Endothelial cell of umbilical vein (primary cell): ENCODE measurements at regions not wholly inside any gene's neighbourhood (a gene's known extent, or its start where the extent isn't known, plus 50 kb on each side); places are given as distances from the start of the nearest gene placed in this dataset.

ENCODE experiments used
- BruUV-seq: library from RNA; stranded (reverse); fragments of 400-500 nt; replicated peaks from 2 replicates; lab custom pipeline; 2021; lab: Mats Ljungman, UMichigan
- CTCF ChIA-PET: fragments of 300-600, 350-600 bp; sonication (Branson Sonifier 250); formaldehyde crosslinking; loops from one replicate; lab custom pipeline; 2021; ENCODE audit warnings: antibody characterized with exemption, inconsistent platforms; lab: Charles Lee
- POLR2A ChIA-PET: fragments of 300-600, 350-600 bp; sonication (Branson Sonifier 250); formaldehyde crosslinking; loops from one replicate; lab custom pipeline; 2021; ENCODE audit warnings: antibody characterized with exemption, inconsistent platforms; lab: Charles Lee
- DNase-seq: peaks from one replicate; pipeline ENCODE4 v3.0.0-alpha.2; 2011; ENCODE audit warnings: low read depth, low spot score
- FAIRE-seq: peaks from 2 replicates; lab custom pipeline; 2011; peaks lifted over from hg19 to GRCh38; lab: Jason Lieb, UNC
- H2AFZ ChIP-seq: 2 replicates; pipeline ENCODE4 v1.6.0; 2012; ENCODE audit warnings: low read depth, low read length, control low read depth, inconsistent platforms
- H3K27ac ChIP-seq: 2 replicates; pipeline ENCODE4 v1.5.1; 2011; ENCODE audit warnings: low read depth, mild to moderate bottlenecking, control low read depth, low read length, moderate library complexity; ENCODE audit not compliant: insufficient read depth
- H3K27me3 ChIP-seq, 2 experiments: 2 replicates each; pipeline versions ENCODE4 v1.6.0 to v1.6.1; 2011; ENCODE audit warnings: low read length in 2 of 2, mixed read lengths in 1 of 2; ENCODE audit not compliant: control insufficient read depth in 2 of 2, insufficient read depth in 2 of 2
- H3K36me3 ChIP-seq, 2 experiments: 2 replicates in 1 of 2; 3 replicates in 1 of 2; pipeline ENCODE4 v1.5.1; 2011; ENCODE audit warnings: low read length in 2 of 2, mild to moderate bottlenecking in 1 of 2, moderate library complexity in 1 of 2; ENCODE audit not compliant: control insufficient read depth in 2 of 2, insufficient read depth in 2 of 2; ENCODE audit errors: extremely low read depth in 1 of 2
- H3K4me1 ChIP-seq: 3 replicates; pipeline ENCODE4 v1.5.1; 2011; ENCODE audit warnings: mild to moderate bottlenecking, low read length; ENCODE audit not compliant: control insufficient read depth, insufficient read depth; ENCODE audit errors: extremely low read depth
- H3K4me2 ChIP-seq: 2 replicates; pipeline ENCODE4 v1.6.1; 2011; ENCODE audit warnings: low read length, control low read depth, mixed read lengths; ENCODE audit not compliant: insufficient read depth
- H3K4me3 ChIP-seq, 3 experiments: fragments of 200-600 bp in 1 of 3; sonication (generic), shearing (Covaris generic) in 1 of 3; replicated peaks in 1 of 3; 2 replicates each; pipeline ENCODE4 v1.5.1; 2011 to 2016; ENCODE audit warnings: control low read depth in 3 of 3, low read length in 3 of 3, mild to moderate bottlenecking in 2 of 3, inconsistent platforms in 1 of 3, low read depth in 1 of 3, moderate library complexity in 1 of 3; ENCODE audit not compliant: insufficient read depth in 1 of 3
- H3K79me2 ChIP-seq: 2 replicates; pipeline ENCODE4 v1.6.0; 2012; ENCODE audit warnings: low read length, inconsistent platforms; ENCODE audit not compliant: control insufficient read depth, insufficient read depth
- H3K9ac ChIP-seq: replicated peaks from 2 replicates; pipeline ENCODE3; 2011; ENCODE audit warnings: low read length, control low read depth; ENCODE audit not compliant: insufficient read depth; ENCODE audit errors: extremely low read depth
- H3K9me1 ChIP-seq: replicated peaks from 3 replicates; pipeline ENCODE4 v1.6.0; 2011; ENCODE audit warnings: mild to moderate bottlenecking, low read length; ENCODE audit not compliant: control insufficient read depth, insufficient read depth; ENCODE audit errors: extremely low read depth
- H3K9me3 ChIP-seq: replicated peaks from 2 replicates; pipeline ENCODE4 v1.5.1; 2012; ENCODE audit warnings: low read length, inconsistent platforms; ENCODE audit not compliant: control insufficient read depth, insufficient read depth
- H4K20me1 ChIP-seq: replicated peaks from 2 replicates; pipeline ENCODE3; 2011; ENCODE audit warnings: mild to moderate bottlenecking, low read length; ENCODE audit not compliant: control insufficient read depth, insufficient read depth; ENCODE audit errors: extremely low read depth
- EZH2 ChIP-seq: IDR thresholded peaks from 2 replicates; pipeline ENCODE4 v1.6.1; 2012; ENCODE audit warnings: borderline replicate concordance, low read depth, mild to moderate bottlenecking, moderate library complexity, low read length, inconsistent platforms; ENCODE audit not compliant: severe bottlenecking
- FOS ChIP-seq: IDR thresholded peaks from 2 replicates; pipeline ENCODE4 v1.6.1; 2011; ENCODE audit warnings: mild to moderate bottlenecking, low read length, moderate library complexity, borderline replicate concordance; ENCODE audit not compliant: insufficient read depth
- GATA2 ChIP-seq: IDR thresholded peaks from 2 replicates; pipeline ENCODE4 v1.7.0; 2011; ENCODE audit warnings: low read depth, mild to moderate bottlenecking, moderate library complexity, mixed read lengths, low read length; ENCODE audit not compliant: insufficient read length, insufficient read depth
- JUN ChIP-seq: IDR thresholded peaks from 2 replicates; pipeline ENCODE4 v1.6.1; 2011; ENCODE audit warnings: borderline replicate concordance, low read depth; ENCODE audit not compliant: insufficient read length, insufficient read depth
- MYC ChIP-seq: IDR thresholded peaks from one replicate; pipeline ENCODE4 v1.6.1; 2011; ENCODE audit warnings: mild to moderate bottlenecking, low read depth, low read length
- POLR2A ChIP-seq: IDR thresholded peaks from 2 replicates; pipeline ENCODE4 v1.6.1; 2012; ENCODE audit warnings: low read depth, mild to moderate bottlenecking, control low read depth, low read length
- POLR2AphosphoS5 ChIP-seq: IDR thresholded peaks from 2 replicates; pipeline ENCODE4 v1.6.1; 2012; ENCODE audit warnings: low read depth, mild to moderate bottlenecking, control low read depth, low read length, moderate library complexity; ENCODE audit not compliant: insufficient read depth
- dilution Hi-C: fragments of 300-500 bp; cut with MboI; formaldehyde crosslinking; loops from one replicate; pipeline ENCODE4 v1.15.0; 2019; ENCODE audit warnings: low sequenced_read_pairs; ENCODE audit not compliant: extremely low pct_ligation_motif_present
- intact Hi-C: fragments of 100-400 bp; cut with micrococcal nuclease; formaldehyde crosslinking; loops from one replicate; pipeline ENCODE4 v1.10.0; 2022
- TF ChIP-seq, protein P1 (sequence below), 2 donors: IDR thresholded peaks; 1 replicate in 1 of 2; 2 replicates in 1 of 2; pipeline ENCODE4 v1.5.1; 2011; ENCODE audit warnings: low read length in 2 of 2, mild to moderate bottlenecking in 2 of 2, moderate library complexity in 2 of 2, control low read depth in 1 of 2, inconsistent platforms in 1 of 2, low read depth in 1 of 2; ENCODE audit not compliant: insufficient read depth in 1 of 2; ENCODE audit errors: extremely low read depth in 1 of 2
- TF ChIP-seq, protein P2 (sequence below): IDR thresholded peaks from 2 replicates; pipeline ENCODE4 v1.6.1; 2011; ENCODE audit not compliant: insufficient read depth, insufficient read length

DNA sequence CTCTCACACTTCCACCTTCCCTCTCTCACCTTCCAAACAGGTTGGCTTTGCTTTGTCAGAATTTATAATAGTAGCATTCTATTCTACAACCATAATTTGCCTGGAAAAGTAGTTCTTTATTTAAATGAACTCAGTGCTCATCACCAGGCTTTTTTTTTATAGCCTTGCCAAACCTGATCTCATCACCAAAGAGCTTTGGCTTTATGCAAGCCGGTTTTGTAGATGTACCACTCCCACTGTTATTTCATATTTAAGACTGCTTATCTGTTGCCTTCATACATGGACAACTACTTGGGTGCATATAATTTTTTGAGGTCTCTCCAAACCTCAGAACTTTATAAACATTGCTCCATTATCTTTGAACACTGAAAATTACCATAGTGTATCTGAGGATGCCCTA, 246.1 kb upstream of the PPP2R3A start:
- Histone ChIP-seq H3K4me2 (no peak overlapping the region), H3K9ac (no peak overlapping the region), H3K4me1 (no peaks in the 10 kb centered on the region), H3K79me2 (no peaks in the 10 kb centered on the region), H4K20me1 (no peaks in the 10 kb centered on the region), H3K36me3 (no peaks in the 10 kb centered on the region), H3K9me1 (no peaks in the 10 kb centered on the region), H3K9me3 (no peaks in the 10 kb centered on the region), H3K4me3 (no peak overlapping the region), H3K27ac (no peak overlapping the region), H3K27me3 (no peaks in the 10 kb centered on the region), H2AFZ (no peak overlapping the region)
- intact Hi-C loops: no loop called here
- no peak for FAIRE-seq
- CTCF ChIA-PET: no interaction called here
- POLR2A ChIA-PET: no interaction called here
- DNase-seq: no peak
- no peak for TF ChIP-seq GATA2
- TF ChIP-seq EZH2: no peak
- no peak for TF ChIP-seq JUN
- TF ChIP-seq, protein P1, sequence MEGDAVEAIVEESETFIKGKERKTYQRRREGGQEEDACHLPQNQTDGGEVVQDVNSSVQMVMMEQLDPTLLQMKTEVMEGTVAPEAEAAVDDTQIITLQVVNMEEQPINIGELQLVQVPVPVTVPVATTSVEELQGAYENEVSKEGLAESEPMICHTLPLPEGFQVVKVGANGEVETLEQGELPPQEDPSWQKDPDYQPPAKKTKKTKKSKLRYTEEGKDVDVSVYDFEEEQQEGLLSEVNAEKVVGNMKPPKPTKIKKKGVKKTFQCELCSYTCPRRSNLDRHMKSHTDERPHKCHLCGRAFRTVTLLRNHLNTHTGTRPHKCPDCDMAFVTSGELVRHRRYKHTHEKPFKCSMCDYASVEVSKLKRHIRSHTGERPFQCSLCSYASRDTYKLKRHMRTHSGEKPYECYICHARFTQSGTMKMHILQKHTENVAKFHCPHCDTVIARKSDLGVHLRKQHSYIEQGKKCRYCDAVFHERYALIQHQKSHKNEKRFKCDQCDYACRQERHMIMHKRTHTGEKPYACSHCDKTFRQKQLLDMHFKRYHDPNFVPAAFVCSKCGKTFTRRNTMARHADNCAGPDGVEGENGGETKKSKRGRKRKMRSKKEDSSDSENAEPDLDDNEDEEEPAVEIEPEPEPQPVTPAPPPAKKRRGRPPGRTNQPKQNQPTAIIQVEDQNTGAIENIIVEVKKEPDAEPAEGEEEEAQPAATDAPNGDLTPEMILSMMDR (IDR thresholded peaks at IDR 0.05; ENCODE audit: extremely low read depth in 1 of 2, insufficient read depth in 1 of 2, low read depth in 1 of 2, low read length in 2 of 2): no peak
- TF ChIP-seq POLR2AphosphoS5: no peak
- TF ChIP-seq, protein P2, sequence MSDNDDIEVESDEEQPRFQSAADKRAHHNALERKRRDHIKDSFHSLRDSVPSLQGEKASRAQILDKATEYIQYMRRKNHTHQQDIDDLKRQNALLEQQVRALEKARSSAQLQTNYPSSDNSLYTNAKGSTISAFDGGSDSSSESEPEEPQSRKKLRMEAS: no peak
- TF ChIP-seq FOS: no peak
- no peak for TF ChIP-seq POLR2A
- no peak for TF ChIP-seq MYC
- dilution Hi-C loops: no loop called here
- no TSS peak for BruUV-seq
